ENCODE measurements at regions not wholly inside any gene's neighbourhood (a gene's known extent, or its start where the extent isn't known, plus 50 kb on each side); places are given as distances from the start of the nearest gene placed in this dataset.

DNA sequence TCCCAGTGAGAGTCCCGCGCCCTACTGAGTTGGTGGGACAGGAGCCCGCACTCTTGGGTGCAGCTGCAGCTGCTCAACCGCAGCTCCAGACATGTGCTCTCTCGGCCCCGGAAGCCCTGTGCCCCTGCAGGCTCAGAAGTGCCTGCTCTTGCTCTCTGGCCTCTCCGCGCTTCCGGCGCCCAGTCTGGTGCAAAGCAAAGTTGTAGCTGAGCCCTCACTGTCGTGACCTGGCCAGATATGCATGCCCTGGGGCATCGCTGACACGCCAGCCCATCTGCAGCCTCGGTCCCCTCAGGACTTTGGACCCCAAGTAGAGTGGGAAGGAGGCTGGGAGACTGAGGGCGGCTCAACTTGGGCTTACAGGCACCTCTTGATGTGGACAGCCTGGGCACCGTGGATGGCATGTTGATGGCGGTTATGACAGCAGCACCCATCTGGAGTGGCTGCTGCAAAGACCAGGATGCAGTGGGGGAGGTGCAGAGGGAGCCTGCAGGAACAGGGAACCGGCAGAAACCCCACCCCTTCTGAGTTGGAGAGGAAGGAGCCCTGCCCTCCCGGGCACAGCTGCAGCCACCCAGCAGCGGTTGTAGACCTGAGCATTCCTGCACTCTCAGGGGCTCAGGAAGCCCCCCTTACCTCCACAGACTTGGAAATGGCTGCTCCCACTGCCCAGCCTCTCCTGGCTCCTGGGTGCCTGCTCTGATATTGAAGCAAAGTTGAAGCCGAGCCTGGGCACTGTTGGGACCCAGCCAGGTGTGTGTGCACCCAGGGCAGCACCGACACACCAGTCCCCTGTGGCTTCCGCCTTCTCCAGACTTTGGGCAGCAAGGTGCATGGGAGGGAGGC is 462.6 kb downstream of the TBC1D32 start:
- Histone ChIP-seq H3K4me1 (no peaks in the 10 kb centered on the region), H3K27me3 (no peaks in the 10 kb centered on the region), H3K9me3 (no peaks in the 10 kb centered on the region), H3K27ac (no peak overlapping the region), H3K36me3 (no peaks in the 10 kb centered on the region), H3K4me3 (no peak overlapping the region)
- no peak for DNase-seq
- intact Hi-C loops (cut with DNase I) = no loop called here
- TF ChIP-seq, protein P1, sequence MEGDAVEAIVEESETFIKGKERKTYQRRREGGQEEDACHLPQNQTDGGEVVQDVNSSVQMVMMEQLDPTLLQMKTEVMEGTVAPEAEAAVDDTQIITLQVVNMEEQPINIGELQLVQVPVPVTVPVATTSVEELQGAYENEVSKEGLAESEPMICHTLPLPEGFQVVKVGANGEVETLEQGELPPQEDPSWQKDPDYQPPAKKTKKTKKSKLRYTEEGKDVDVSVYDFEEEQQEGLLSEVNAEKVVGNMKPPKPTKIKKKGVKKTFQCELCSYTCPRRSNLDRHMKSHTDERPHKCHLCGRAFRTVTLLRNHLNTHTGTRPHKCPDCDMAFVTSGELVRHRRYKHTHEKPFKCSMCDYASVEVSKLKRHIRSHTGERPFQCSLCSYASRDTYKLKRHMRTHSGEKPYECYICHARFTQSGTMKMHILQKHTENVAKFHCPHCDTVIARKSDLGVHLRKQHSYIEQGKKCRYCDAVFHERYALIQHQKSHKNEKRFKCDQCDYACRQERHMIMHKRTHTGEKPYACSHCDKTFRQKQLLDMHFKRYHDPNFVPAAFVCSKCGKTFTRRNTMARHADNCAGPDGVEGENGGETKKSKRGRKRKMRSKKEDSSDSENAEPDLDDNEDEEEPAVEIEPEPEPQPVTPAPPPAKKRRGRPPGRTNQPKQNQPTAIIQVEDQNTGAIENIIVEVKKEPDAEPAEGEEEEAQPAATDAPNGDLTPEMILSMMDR (IDR thresholded peaks at IDR 0.05) = no peak
- TF ChIP-seq POLR2A (IDR thresholded peaks at IDR 0.05) = no peak
- TF ChIP-seq POLR2AphosphoS5 (IDR thresholded peaks at IDR 0.05) = no peak
- TF ChIP-seq EP300 (IDR thresholded peaks at IDR 0.05) = no peak
- WGBS, 2 donors = 81 to 84% methylated on average over 23 of the region's 23 CpGs

DNA sequence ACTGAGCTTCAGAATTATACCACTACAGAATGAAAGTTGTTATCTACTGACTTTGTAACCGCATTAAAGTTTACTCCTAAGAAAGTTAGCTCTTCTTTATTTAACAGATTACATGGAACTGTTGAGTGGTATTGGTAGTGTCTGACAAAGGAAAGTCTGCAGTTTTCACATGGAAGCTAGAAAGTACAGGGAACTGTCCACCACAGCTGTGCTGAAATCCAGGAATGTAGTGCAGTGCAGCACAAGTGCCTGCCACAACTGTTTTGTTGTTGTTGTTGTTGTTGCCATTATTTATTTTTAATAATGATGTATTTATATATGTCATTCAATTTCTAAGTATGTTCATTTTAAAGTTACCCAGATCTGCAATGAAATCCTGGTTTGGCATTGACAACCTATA is 464.9 kb downstream of the TBC1D32 start:
- Histone ChIP-seq H3K4me1 (no peaks in the 10 kb centered on the region), H3K36me3 (no peaks in the 10 kb centered on the region), H3K9me3 (no peaks in the 10 kb centered on the region), H3K4me3 (no peak overlapping the region), H3K27ac (no peak overlapping the region), H3K27me3 (no peaks in the 10 kb centered on the region)
- TF ChIP-seq POLR2A (IDR thresholded peaks at IDR 0.05) (no peak), POLR2AphosphoS5 (IDR thresholded peaks at IDR 0.05) (no peak), EP300 (IDR thresholded peaks at IDR 0.05) (no peak)
- TF ChIP-seq, protein P1 (IDR thresholded peaks at IDR 0.05) = no peak
- WGBS, 2 donors = 65 to 80% methylated on average over 1 of the region's 1 CpG
- no peak for DNase-seq
- intact Hi-C loops (cut with DNase I) = no loop called here

DNA sequence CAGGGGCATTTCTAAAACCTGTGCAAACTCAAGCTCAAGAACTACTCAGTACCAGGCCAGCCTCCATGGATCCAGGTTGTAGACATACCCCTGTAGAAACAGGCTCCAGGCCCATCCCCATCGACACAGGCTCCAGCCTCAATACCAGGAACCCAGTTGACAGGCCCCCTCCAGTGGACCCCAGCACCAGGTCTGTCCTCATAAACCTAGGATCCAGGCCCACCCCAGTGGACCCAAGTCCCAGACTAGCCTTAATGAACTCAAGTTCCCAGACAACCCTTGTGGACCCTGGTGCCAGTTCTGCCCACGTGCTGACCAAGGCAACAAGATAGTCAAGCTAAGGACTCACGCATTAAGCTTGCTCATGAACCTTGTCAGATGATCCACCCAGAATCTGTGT is 476.9 kb downstream of the TBC1D32 start:
- H3K9me3 ChIP-seq = no peaks in the 10 kb centered on the region
- H3K4me1 ChIP-seq = no peaks in the 10 kb centered on the region
- no peak for TF ChIP-seq EP300 (IDR thresholded peaks at IDR 0.05)
- no peak for TF ChIP-seq POLR2AphosphoS5 (IDR thresholded peaks at IDR 0.05)
- 61 to 86% methylated on average over 3 of the region's 3 CpGs for WGBS, 2 donors
- no peak for DNase-seq
- H3K27ac ChIP-seq = no peak overlapping the region
- no peaks in the 10 kb centered on the region for H3K36me3 ChIP-seq
- no peak overlapping the region for H3K4me3 ChIP-seq
- H3K27me3 ChIP-seq = no peaks in the 10 kb centered on the region
- intact Hi-C loops (cut with DNase I) = no loop called here

DNA sequence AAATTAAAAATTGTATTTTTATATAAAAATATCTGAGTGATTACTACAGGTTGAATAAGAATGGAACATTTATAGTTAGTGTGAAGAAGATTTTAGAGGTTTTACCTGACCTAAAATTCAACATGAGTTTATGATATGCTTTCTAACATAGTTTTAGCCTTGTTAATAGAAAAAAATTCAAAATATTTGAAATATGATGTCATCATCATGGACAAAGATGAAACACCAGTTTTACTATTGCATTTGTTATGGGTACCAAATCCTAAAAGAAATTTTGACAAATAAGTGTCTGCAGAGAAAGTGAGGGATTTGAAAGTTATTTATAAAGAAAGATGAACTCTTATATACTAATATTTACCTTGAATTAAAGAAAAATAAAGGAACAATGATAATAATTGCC is 479.7 kb downstream of the TBC1D32 start:
- intact Hi-C loops (cut with DNase I) = no loop called here

DNA sequence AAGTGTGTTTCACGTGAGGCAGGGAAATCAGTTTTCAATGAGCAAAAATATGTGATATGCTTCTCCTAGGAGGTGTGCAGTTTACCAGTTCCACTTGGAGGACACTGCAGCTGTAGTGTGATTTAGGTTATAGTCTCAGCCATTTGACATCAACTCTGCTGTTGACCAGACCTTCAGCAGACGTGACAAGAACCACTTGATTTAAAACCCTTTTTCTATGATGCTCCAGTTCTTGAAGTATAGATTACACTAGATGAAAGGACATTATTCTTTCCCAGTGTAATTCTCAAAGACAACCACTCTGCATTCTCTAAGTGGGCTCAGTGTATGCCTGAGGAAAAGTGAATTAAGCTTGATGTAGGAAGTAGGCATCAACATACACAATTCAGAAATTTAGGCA is 480.8 kb downstream of the TBC1D32 start:
- H3K36me3 ChIP-seq = no peaks in the 10 kb centered on the region
- no peak for DNase-seq
- no peaks in the 10 kb centered on the region for H3K9me3 ChIP-seq
- TF ChIP-seq POLR2A (IDR thresholded peaks at IDR 0.05) (no peak), EP300 (IDR thresholded peaks at IDR 0.05) (no peak), POLR2AphosphoS5 (IDR thresholded peaks at IDR 0.05) (no peak)
- TF ChIP-seq, protein P1 (IDR thresholded peaks at IDR 0.05) = no peak
- WGBS, 2 donors = 27 to 37% methylated on average over 2 of the region's 2 CpGs
- H3K4me1 ChIP-seq = no peaks in the 10 kb centered on the region
- H3K27me3 ChIP-seq = no peaks in the 10 kb centered on the region
- no peak overlapping the region for H3K27ac ChIP-seq
- no peak overlapping the region for H3K4me3 ChIP-seq
- intact Hi-C loops (cut with DNase I) = no loop called here

More for the DNA sequence above, 479.7 kb downstream of the TBC1D32 start:
- TF ChIP-seq EP300 (IDR thresholded peaks at IDR 0.05) (no peak), POLR2A (IDR thresholded peaks at IDR 0.05) (no peak), POLR2AphosphoS5 (IDR thresholded peaks at IDR 0.05) (no peak)
- TF ChIP-seq, protein P1 (IDR thresholded peaks at IDR 0.05) = no peak
- Histone ChIP-seq H3K36me3 (no peaks in the 10 kb centered on the region), H3K27ac (no peak overlapping the region), H3K4me1 (no peaks in the 10 kb centered on the region), H3K4me3 (no peak overlapping the region), H3K9me3 (no peaks in the 10 kb centered on the region), H3K27me3 (no peaks in the 10 kb centered on the region)
- DNase-seq = no peak

All from sigmoid colon (tissue), 6 donors.